GM12864 (cell line): ENCODE measurements at regions not wholly inside any gene's neighbourhood (a gene's known extent, or its start where the extent isn't known, plus 50 kb on each side); places are given as distances from the start of the nearest gene placed in this dataset.
"Not testable (repeated sequence)": the region's sequence is repeated elsewhere in the genome, so short reads cannot be mapped to it uniquely, and the experiment has no call there.

Experiments used
- DNase-seq: peaks from one replicate; pipeline ENCODE4 v3.0.0-alpha.2; 2011; ENCODE audit warnings: low read depth
- H3K4me3 ChIP-seq: 2 replicates; pipeline ENCODE4 v1.5.1; 2011; ENCODE audit warnings: mild to moderate bottlenecking, low read depth, low read length, control low read depth
- TF ChIP-seq, protein P1 (sequence below): IDR thresholded peaks from 2 replicates; pipeline ENCODE4 v1.5.1; 2011; ENCODE audit warnings: low read depth, mild to moderate bottlenecking, moderate library complexity, low read length, control low read depth, inconsistent platforms; ENCODE audit errors: missing control alignments

DNA sequence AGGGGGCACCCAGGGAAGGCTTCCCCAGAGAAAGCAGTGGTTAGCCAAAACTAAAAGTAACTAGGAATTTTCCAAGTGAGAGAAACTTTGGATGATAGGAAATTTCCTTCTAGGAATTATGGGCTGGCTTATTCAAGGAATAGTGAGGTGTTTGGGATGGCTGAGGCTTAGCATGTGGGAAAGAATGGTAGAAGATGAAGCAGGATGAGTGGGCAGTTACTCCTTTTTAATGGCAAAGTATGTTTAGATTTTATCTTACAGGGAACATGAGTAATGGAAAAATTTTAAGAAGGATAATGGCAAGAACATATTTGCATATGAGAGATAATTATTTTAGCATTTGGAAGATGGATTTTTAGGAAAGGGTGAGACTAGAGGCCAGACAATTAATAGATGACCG is 197.6 kb downstream of the SLC38A4 start:
- H3K4me3 ChIP-seq: no peak overlapping the region
- TF ChIP-seq, protein P1, sequence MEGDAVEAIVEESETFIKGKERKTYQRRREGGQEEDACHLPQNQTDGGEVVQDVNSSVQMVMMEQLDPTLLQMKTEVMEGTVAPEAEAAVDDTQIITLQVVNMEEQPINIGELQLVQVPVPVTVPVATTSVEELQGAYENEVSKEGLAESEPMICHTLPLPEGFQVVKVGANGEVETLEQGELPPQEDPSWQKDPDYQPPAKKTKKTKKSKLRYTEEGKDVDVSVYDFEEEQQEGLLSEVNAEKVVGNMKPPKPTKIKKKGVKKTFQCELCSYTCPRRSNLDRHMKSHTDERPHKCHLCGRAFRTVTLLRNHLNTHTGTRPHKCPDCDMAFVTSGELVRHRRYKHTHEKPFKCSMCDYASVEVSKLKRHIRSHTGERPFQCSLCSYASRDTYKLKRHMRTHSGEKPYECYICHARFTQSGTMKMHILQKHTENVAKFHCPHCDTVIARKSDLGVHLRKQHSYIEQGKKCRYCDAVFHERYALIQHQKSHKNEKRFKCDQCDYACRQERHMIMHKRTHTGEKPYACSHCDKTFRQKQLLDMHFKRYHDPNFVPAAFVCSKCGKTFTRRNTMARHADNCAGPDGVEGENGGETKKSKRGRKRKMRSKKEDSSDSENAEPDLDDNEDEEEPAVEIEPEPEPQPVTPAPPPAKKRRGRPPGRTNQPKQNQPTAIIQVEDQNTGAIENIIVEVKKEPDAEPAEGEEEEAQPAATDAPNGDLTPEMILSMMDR: no peak
- DNase-seq: no peak

DNA sequence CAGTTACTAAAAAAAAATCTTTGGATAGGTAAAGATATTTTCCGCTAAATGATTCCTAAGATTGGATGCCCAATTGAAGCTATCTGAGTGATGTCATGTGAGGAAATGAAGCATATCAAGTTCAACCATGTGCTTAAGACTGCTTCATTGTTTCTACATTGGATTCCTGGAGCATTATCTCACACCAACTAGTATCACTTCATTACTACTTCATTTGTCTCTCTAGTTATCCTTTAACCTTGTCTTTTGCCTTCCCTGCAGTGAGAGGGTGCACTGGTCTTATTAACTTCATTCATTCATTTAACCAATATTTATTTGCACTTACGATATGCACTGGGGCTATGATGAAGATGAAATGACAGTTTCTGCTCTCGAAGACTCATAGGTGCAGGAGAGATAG is 198.1 kb downstream of the SLC38A4 start:
- DNase-seq: no peak
- TF ChIP-seq, protein P1: no peak
- no peak overlapping the region for H3K4me3 ChIP-seq

DNA sequence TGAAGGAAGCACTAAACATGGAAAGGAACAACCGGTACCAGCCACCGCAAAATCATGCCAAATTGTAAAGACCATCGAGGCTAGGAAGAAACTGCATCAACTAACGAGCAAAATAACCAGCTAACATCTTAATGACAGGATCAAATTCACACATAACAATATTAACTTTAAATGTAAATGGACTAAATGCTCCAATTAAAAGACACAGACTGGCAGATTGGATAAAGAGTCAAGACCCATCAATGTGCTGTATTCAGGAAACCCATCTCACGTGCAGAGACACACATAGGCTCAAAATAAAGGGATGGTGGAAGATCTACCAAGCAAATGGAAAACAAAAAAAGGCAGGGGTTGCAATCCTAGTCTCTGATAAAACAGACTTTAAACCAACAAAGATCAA is 206.3 kb downstream of the SLC38A4 start:
- DNase-seq, H3K4me3 ChIP-seq: not testable (repeated sequence)

DNA sequence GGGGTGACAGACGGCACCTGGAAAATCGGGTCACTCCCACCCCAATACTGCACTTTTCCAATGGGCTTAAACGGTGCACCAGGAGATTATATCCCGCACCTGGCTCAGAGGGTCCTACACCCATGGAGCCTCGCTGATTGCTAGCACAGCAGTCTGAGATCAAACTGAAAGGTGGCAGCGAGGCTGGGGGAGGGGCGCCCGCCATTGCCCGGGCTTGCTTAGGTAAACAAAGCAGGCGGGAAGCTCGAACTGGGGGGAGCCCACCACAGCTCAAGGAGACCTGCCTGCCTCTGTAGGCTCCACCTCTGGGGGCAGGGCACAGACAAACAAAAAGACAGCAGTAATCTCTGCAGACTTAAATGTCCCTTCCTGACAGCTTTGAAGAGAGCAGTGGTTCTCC is 208.1 kb downstream of the SLC38A4 start:
- H3K4me3 ChIP-seq, DNase-seq: not testable (repeated sequence)

DNA sequence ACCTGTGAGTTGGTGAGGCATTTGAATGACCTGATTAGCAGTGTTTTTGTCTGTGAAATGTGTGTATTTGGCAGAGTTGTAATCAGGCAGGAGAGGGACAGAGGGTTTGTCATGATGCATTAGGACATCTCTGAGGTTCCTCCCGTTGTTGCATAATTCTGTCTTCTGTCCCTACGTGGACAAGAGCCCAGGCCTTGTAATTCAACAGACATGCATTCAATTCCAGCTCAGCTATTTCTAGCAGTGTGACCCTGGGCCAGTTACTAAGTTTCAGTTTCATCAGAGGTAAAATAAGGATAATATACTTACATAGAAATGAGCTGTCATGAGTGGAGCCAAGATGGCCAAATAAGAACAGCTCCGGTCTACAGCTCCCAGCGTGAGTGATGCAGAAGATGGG is 208.6 kb downstream of the SLC38A4 start:
- TF ChIP-seq, protein P1: no peak
- no peak overlapping the region for H3K4me3 ChIP-seq
- DNase-seq: no peak

DNA sequence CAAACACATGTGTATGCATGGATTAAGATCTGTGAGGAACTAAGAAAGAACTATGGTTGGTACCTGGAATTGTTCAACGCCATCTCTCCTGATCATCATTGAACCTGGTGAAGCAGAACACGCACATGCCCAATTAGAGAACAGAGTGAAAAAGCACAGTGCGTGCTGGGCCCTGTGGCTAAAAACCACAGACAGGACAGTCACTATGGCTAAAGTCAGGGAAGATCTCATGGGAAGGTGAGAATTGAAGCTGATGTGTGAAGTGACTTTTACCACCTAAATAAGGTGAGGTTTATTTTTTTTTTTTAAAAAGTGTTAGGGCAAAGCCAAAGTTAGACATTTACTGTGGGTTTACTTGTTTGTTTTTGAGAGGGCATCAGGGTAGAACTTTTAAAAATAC is 215.0 kb downstream of the SLC38A4 start:
- no peak overlapping the region for H3K4me3 ChIP-seq
- TF ChIP-seq, protein P1: no peak
- DNase-seq: no peak

DNA sequence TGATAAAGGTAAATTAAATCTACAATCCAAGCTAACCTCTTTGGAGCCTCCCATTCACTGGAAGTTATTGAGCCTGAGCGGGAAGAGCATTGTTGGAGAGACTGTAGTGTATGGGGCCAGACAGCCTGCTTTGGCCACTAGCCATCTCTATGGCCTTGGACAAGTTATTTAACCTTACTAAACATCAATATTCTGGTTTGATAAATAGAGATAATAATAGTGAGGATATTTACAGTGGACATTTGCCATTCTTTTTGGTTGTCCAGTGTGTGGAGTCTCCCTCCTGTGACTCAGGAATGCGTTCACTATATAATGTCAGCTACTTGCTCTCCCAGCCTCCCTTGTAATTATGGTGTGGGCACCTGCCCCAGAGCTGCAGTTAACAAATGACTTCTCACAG is 216.1 kb downstream of the SLC38A4 start:
- TF ChIP-seq, protein P1: no peak
- DNase-seq: no peak
- no peak overlapping the region for H3K4me3 ChIP-seq

DNA sequence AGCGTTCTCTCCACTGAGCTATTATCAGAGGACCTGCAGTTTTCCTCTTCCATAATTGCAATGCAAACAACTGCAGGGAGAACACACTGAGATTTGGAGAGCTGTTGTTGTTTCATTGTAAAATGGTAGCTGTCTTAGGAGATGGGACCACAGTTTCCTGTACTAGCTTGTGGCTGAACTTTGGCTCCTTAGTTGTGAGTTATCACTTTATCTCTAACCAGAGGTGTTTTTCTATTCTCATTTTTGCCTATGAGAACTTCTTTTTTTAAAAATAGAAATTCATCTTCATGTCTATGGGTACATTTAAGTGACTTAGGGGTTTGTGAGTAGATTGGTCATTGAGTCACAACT is 216.5 kb downstream of the SLC38A4 start:
- TF ChIP-seq, protein P1: no peak
- H3K4me3 ChIP-seq: no peak overlapping the region
- DNase-seq: no peak
